Stimulated activated memory B cell treated with anti-CD40 and anti-IgM and Interleukin-4, amounts not matched to agents 10 μg/mL and 1 μg/mL and 100 μg/mL, for 72 hours (primary cell): ENCODE measurements at regions not wholly inside any gene's neighbourhood (a gene's known extent, or its start where the extent isn't known, plus 50 kb on each side); places are given as distances from the start of the nearest gene placed in this dataset.

Experiments used
- ATAC-seq: fragments of 150-1000 bp; cut with Tn5 transposase; 2 replicates; pipeline ENCODE4 v1.10.0; 2021
- H3K27ac Mint-ChIP-seq: one replicate; pipeline ENCODE4 v1.8.0; 2022; ENCODE audit warnings: mild to moderate bottlenecking, mixed read lengths
- H3K27me3 Mint-ChIP-seq: one replicate; pipeline ENCODE4 v1.8.0; 2022; ENCODE audit warnings: mixed read lengths
- H3K36me3 Mint-ChIP-seq: one replicate; pipeline ENCODE4 v1.8.0; 2022; ENCODE audit warnings: mixed read lengths
- H3K4me1 Mint-ChIP-seq: one replicate; pipeline ENCODE4 v1.8.0; 2022; ENCODE audit warnings: mixed read lengths
- H3K4me3 Mint-ChIP-seq: one replicate; pipeline ENCODE4 v1.8.0; 2022; ENCODE audit warnings: mild to moderate bottlenecking, moderate library complexity, mixed read lengths
- H3K9me3 Mint-ChIP-seq: one replicate; pipeline ENCODE4 v1.8.0; 2022; ENCODE audit warnings: mixed read lengths

DNA sequence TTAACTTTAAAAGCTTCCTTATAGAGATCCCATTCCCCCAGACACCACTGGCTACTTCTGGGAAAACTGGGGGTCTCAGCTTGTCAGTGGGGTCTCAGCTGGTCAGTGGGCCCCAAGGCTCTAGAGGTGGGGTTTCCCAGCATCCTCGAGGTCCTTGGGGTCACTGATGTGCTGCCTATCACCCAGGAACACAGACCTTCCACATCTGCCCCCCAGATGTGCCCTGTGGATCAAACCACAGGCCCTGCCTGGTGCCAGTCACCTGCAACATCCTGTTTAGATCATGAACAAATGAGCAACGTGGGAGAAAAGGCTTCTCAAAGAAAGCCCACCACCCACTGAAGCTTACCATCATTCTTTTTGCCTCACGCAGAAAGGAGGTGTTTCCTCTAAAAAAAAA lies 165.6 kb upstream of the FSTL4 start:
- Mint-ChIP-seq H3K36me3 (no peaks in the 10 kb centered on the region), H3K9me3 (no peaks in the 10 kb centered on the region), H3K27me3 (no peaks in the 10 kb centered on the region), H3K4me3 (no peak overlapping the region), H3K27ac (no peak overlapping the region), H3K4me1 (no peaks in the 10 kb centered on the region)
- no peak for ATAC-seq

DNA sequence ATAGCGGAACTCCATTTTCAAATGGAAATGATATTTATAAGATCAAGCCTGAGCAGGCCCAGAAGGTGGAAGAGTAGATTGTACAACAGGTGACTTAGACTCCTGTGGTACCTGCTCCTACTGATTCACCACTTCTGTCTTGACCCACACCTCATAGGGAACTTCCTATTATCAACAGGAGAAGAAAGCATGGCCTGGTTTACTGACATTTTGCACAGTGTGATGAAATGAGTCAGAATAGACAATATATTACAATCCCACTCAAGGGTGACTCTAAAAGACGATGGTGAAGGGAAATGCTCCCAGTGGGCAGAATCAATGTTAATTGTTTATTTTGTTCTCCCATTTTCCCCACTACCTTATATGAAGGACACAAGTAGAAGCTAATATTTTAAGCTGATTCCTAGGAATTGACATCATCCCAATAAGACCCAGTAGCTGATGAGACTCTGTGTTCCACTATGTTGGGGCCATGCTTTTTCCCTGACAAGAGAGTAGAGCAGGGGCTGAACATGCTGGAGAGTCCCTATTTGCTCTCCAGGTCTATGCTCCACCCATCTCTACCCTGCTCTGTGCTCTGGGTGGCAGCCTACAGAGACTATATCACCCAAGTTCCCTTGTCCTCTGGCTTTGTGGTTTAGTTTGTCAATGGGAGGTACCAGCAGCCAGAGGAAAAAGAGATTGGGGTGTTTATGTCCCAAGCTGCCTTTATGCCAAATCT lies 163.4 kb upstream of the FSTL4 start:
- no peaks in the 10 kb centered on the region for H3K4me1 Mint-ChIP-seq

DNA sequence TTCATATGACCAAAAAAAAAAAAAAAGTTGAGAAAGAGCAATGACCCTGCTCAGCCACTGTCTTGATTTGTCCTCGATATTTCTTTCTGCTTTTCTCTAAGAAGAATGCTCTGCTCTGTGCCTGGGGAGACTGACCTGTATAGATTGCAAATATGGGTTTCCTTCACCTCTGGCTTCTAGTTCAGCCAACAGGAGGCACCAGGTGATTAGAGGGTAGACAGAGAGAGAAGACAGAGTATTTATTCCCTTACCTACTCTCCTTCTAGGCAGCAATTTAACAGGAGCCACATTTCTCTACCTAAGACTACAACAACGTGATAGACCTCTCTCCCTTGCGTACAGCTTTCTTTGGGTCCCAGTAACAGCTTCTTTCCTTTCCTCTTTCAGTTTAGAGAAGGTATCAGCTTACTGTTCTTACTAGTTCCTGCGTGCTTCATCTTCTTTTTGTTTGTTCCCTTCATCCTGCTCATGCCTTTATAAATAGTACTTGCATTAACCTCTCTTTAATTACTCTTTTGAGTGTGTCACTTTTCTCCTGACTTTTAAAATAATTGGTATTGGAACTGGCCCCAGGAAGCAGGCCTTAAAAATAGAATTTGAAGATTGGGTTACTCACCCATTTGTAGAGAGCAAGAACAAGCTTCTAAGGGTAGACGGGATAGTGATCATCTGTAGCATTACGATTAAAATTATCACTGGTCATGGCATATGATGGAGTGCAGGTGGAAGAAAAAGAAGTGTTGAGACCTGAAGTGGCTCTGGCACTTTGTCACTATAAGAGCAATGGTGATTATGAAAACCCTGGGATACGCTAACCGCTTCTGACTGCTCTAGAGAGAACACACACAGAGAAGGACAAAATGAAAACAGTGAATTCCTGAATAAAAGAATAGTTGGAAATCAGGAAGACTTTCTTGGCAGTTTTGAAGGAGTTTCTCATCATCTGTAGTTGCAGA lies 161.2 kb upstream of the FSTL4 start:
- ATAC-seq, result no peak
- Mint-ChIP-seq H3K9me3 (peaks cover 13% of the 10 kb centered on the region), H3K4me3 (no peak overlapping the region), H3K27ac (no peak overlapping the region), H3K27me3 (peaks cover 16% of the 10 kb centered on the region), H3K4me1 (no peaks in the 10 kb centered on the region), H3K36me3 (no peaks in the 10 kb centered on the region)

More for the DNA sequence above, 163.4 kb upstream of the FSTL4 start:
- H3K27me3 Mint-ChIP-seq, result peaks cover 7% of the 10 kb centered on the region
- no peaks in the 10 kb centered on the region for H3K36me3 Mint-ChIP-seq
- H3K4me3 Mint-ChIP-seq, result no peak overlapping the region
- H3K27ac Mint-ChIP-seq, result no peak overlapping the region
- peaks cover 4% of the 10 kb centered on the region for H3K9me3 Mint-ChIP-seq
- peak; percentile 34 for ATAC-seq

DNA sequence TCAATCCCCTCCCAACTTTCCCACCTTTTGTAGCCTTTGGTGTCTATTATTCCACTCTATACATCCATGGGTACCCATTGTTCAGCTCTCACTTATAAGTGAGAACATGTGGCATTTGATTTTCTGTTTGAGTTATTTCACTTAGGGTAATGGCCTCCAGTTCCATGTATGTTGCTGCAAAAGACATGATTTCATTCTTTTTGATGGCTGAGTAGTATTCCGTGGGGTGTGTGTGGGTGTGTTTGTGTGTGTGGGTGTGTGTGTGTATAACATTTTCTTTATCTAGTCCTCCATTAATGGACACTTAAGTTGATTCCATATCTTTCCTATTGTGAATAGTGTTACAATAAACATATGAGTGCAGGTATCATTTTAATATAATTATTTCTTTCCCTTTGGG lies 157.5 kb upstream of the FSTL4 start:
- Mint-ChIP-seq H3K4me1 (no peaks in the 10 kb centered on the region), H3K27me3 (peaks cover 35% of the 10 kb centered on the region), H3K9me3 (peaks cover 13% of the 10 kb centered on the region), H3K27ac (no peak overlapping the region), H3K4me3 (no peak overlapping the region), H3K36me3 (no peaks in the 10 kb centered on the region)
- no peak for ATAC-seq

DNA sequence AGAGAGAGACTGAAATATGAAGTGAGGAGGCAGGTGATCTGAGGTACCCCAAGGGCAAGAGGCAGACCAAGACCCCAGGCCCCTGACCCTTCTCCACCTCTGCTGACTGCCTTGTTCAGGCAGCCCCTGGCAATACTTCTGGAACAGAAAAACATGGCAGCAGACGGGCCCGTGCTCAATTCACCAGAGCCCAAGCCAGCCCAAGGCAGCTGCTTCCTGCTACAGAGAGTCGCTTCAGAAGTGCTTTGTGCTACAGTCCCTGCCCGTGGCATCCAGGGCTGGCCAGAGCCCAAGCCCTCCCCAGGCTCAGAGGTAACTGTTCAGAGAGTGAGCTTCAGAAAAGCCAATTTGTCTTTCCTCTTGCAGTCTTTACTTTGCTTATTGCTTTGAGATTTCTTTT lies 151.4 kb upstream of the FSTL4 start:
- H3K27ac Mint-ChIP-seq, result no peak overlapping the region
- H3K36me3 Mint-ChIP-seq, result no peaks in the 10 kb centered on the region
- H3K4me3 Mint-ChIP-seq, result no peak overlapping the region
- peaks cover 22% of the 10 kb centered on the region for H3K27me3 Mint-ChIP-seq
- no peaks in the 10 kb centered on the region for H3K9me3 Mint-ChIP-seq
- no peaks in the 10 kb centered on the region for H3K4me1 Mint-ChIP-seq
- ATAC-seq, result no peak

DNA sequence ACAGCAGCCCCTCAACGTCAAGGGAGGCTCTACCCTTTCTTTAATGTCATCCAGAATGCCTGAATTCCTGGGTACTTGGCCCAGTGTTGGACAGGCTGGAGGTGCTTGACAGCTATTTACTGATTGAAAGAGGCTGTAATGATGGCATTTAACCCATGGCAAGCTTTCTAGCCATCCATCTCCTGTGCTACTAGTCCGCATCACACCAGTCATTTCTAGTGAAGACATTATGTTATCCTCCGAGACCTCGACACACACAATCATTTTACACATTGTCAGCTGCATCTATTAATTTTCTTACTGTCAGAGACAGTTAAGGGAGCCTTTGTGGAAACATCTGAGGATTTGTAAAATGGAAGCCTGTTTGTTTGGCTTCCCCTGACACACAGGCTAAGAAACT lies 149.3 kb upstream of the FSTL4 start:
- Mint-ChIP-seq H3K36me3 (no peaks in the 10 kb centered on the region), H3K27me3 (peaks cover 21% of the 10 kb centered on the region), H3K27ac (no peak overlapping the region), H3K4me1 (no peaks in the 10 kb centered on the region), H3K4me3 (no peak overlapping the region), H3K9me3 (no peaks in the 10 kb centered on the region)
- no peak for ATAC-seq

DNA sequence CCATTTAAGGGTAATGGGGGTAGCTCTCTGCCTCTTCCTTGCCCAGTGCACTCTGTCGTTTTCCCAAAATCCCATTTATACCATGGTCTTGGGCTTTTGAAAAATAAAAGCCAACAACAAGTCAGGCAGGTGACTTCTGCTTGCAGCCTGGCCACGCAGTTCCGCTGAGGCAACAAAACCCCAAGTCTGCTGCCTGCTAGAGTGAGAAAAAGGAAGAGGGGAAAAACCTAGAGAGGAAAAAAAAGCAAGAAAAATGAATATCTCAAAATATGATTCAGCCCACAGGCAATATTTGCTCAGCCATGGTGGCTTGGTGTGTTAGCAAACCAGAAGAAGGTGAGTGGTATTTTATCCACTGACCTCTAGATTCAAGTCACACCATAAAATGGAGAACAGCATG lies 148.2 kb upstream of the FSTL4 start:
- ATAC-seq, result no peak

DNA sequence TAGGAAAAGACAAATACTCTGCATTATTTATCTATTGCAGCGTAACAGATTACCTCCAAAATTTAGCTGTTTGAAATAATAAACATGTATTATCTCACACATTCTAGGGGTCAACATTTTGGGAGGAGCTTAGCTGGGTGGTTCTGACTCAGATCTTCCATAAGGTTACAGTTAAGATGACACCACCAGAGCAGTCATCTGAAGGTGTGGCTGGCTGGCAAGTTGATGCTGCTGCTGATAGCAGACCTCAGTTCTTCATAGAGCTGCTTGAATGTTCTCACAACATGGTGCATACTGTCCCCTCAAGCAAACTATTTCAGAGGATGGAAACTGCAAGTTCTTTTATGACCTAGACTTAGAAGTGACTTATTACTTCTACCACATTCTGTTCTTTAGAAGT lies 146.3 kb upstream of the FSTL4 start:
- no peak overlapping the region for H3K27ac Mint-ChIP-seq
- H3K4me3 Mint-ChIP-seq, result no peak overlapping the region
- H3K36me3 Mint-ChIP-seq, result no peaks in the 10 kb centered on the region
- peaks cover 19% of the 10 kb centered on the region for H3K27me3 Mint-ChIP-seq
- no peaks in the 10 kb centered on the region for H3K9me3 Mint-ChIP-seq
- ATAC-seq, result no peak
- peaks cover 7% of the 10 kb centered on the region for H3K4me1 Mint-ChIP-seq

More for the DNA sequence above, 148.2 kb upstream of the FSTL4 start:
- Mint-ChIP-seq H3K36me3 (no peaks in the 10 kb centered on the region), H3K27me3 (peaks cover 18% of the 10 kb centered on the region), H3K9me3 (no peaks in the 10 kb centered on the region), H3K4me1 (no peaks in the 10 kb centered on the region), H3K4me3 (no peak overlapping the region), H3K27ac (no peak overlapping the region)

DNA sequence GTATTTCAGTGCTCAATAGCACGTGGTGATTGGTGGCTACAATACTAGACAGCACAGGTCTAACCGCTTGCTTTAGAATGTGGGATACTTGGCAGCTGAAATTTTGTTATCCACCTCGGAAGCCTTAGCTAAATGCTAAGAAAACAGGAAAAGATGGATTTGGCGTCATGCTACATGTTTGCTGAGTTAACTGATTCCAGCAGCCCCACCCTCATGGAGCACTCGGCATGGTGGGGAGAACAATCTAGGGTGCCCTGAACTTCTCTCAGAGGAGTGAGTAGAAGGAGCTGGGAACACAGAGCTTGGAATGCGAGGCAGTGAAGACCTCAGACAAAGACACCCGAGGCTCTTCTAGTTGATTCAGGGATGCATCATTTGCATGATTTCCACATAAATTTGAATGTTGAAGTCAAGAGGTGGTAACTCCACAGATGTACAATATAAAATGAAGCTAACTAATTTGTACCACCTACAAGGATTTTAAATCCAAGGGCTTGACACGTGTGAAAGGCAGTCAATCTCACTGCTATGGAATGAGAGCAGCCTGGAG lies 145.1 kb upstream of the FSTL4 start:
- ATAC-seq, result no peak
- H3K9me3 Mint-ChIP-seq, result no peaks in the 10 kb centered on the region

DNA sequence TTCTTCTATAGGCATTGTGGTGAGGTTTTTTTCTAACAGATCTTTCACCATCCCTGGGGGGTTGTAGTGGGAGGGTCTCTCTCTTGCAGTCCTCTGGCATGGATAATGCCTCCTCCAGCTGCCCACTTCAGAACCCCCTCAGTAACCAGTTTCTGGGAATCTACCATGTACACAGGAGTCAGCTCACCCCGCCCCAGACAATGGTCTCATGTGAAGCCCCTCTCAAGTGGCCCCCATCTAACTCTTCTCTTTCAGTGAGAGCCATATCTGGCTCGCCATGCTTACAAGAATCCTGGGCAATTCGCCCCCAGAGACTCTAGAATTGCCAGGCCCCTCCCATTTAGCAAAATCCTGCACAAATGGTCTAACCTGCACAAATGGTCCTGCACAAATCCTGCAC lies 144.4 kb upstream of the FSTL4 start:
- no peak for ATAC-seq
- H3K27me3 Mint-ChIP-seq, result peaks cover 19% of the 10 kb centered on the region
- H3K4me1 Mint-ChIP-seq, result peaks cover 7% of the 10 kb centered on the region
- no peak overlapping the region for H3K27ac Mint-ChIP-seq
- no peaks in the 10 kb centered on the region for H3K36me3 Mint-ChIP-seq
- no peak overlapping the region for H3K4me3 Mint-ChIP-seq
- H3K9me3 Mint-ChIP-seq, result no peaks in the 10 kb centered on the region

More for the DNA sequence above, 145.1 kb upstream of the FSTL4 start:
- Mint-ChIP-seq H3K4me3 (no peak overlapping the region), H3K4me1 (peaks cover 7% of the 10 kb centered on the region), H3K27me3 (peaks cover 19% of the 10 kb centered on the region), H3K36me3 (no peaks in the 10 kb centered on the region), H3K27ac (no peak overlapping the region)

DNA sequence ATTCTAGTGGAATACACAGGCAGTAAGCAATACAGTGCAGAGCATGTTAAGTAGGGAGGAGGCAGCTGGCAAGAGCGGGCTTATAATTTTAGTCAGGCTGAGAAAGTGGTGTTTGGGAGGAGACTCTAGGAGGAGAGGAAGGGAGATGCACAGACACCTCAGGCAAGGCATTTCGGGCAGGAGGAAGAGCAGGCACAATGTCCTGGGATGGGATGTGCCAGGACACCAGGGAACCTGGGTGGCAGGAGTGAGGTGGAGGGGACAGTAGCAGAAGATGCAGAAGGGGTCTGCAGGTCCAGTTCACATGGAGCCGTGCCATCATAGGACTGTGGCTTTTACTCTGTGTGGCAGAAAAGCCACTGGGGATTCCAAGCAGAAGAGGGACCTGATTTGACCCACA lies 143.7 kb upstream of the FSTL4 start:
- Mint-ChIP-seq H3K4me3 (no peak overlapping the region), H3K9me3 (no peaks in the 10 kb centered on the region), H3K36me3 (no peaks in the 10 kb centered on the region), H3K4me1 (peaks cover 7% of the 10 kb centered on the region), H3K27ac (no peak overlapping the region), H3K27me3 (peaks cover 19% of the 10 kb centered on the region)
- no peak for ATAC-seq

DNA sequence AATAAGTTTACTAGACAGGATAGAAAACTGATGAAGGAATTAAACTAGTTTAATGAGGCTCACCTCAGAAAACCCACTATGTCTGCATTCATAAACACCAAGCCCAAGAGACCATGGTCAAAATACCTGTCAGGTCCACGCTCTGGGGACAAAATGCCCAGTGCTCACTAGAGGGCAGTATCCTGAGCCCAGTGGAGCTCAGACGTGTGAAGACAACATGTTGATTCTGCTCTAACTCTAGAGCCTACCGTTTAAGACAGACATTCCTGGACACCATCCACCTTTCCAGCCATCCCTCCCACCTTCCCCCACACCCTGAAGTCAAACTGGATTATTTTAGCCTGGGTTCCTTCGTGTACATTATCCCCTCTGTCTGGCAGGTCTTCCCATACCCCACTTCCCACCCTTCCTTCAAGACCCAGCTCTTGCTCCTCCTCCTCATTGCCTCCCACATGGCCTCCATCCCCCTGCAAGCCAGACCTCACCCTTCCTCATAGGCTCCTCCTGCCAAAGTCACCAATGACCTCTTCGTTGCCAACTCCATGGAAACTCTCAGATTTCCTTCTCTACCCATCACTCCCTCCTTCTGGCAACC lies 142.3 kb upstream of the FSTL4 start:
- H3K36me3 Mint-ChIP-seq, result no peaks in the 10 kb centered on the region
- no peak overlapping the region for H3K27ac Mint-ChIP-seq
- peaks cover 7% of the 10 kb centered on the region for H3K4me1 Mint-ChIP-seq
- ATAC-seq, result peak; percentile 54
- peaks cover 19% of the 10 kb centered on the region for H3K27me3 Mint-ChIP-seq
- H3K4me3 Mint-ChIP-seq, result no peak overlapping the region
- H3K9me3 Mint-ChIP-seq, result no peaks in the 10 kb centered on the region

DNA sequence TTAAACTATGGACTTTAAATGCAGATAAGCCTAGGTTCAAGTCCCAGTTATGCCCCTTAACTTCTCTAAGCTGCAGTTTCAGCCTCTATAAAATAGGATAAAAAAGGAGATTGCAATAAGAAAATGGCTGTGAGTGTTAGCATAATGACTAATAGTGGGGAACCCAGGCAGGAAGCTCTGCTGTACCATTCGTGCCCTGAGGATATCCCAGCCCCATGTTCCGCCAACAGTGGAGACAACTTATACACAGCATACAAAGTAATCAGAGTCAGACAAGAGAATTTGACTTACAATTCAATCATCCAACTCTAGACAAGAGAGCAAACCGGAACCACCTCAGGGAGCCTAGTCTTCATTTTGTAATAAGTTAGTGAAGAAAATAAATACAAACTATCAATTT lies 141.5 kb upstream of the FSTL4 start:
- Mint-ChIP-seq H3K36me3 (no peaks in the 10 kb centered on the region), H3K4me1 (peaks cover 7% of the 10 kb centered on the region), H3K27me3 (peaks cover 21% of the 10 kb centered on the region), H3K27ac (no peak overlapping the region), H3K9me3 (no peaks in the 10 kb centered on the region), H3K4me3 (no peak overlapping the region)
- ATAC-seq, result no peak

DNA sequence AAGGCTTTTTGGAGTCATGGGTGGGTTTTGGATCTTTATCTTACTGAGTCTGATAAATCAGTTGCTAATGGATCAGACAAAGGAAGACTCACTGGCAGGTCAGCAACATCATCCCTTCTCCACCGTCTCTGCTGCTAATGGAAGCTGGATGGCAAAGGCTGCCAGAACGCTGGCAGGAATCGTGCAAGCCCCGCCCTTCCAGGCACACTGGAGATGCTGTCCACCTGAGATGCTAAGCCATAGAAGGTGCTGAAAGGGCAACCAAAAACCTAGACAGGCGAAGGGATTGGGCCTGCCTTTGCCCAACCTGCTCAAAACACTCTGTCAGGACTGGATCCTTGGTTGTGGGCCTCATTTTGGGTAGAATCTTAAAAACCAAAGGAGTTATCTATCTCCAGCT lies 139.5 kb upstream of the FSTL4 start:
- Mint-ChIP-seq H3K27me3 (peaks cover 28% of the 10 kb centered on the region), H3K4me3 (no peak overlapping the region), H3K27ac (no peak overlapping the region), H3K9me3 (no peaks in the 10 kb centered on the region), H3K4me1 (peaks cover 7% of the 10 kb centered on the region), H3K36me3 (no peaks in the 10 kb centered on the region)
- ATAC-seq, result no peak

DNA sequence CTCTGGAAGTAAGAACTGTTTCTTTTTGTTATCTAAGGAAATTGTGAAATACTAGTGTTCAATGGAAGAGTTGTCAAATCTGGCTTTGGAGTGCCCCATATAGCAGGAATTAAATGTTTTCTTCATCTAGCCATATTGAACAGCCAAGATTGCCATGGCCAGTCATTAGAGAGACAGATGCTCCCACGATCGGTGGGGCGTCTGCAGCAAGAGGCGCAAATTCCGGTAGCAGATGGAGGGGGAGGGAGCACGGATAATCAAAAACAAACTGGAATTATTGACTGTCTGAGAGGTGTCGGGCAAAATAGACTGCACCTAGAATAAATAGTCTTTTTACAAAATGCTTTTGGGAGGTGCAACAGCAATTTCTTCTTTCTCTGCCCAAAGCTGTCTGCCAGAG lies 139.1 kb upstream of the FSTL4 start:
- peaks cover 28% of the 10 kb centered on the region for H3K27me3 Mint-ChIP-seq
- no peak overlapping the region for H3K4me3 Mint-ChIP-seq
- H3K27ac Mint-ChIP-seq, result no peak overlapping the region
- peaks cover 7% of the 10 kb centered on the region for H3K4me1 Mint-ChIP-seq
- no peak for ATAC-seq
- no peaks in the 10 kb centered on the region for H3K9me3 Mint-ChIP-seq
- H3K36me3 Mint-ChIP-seq, result no peaks in the 10 kb centered on the region
